ENCODE measurements at regions not wholly inside any gene's neighbourhood (a gene's known extent, or its start where the extent isn't known, plus 50 kb on each side); places are given as distances from the start of the nearest gene placed in this dataset.

DNA sequence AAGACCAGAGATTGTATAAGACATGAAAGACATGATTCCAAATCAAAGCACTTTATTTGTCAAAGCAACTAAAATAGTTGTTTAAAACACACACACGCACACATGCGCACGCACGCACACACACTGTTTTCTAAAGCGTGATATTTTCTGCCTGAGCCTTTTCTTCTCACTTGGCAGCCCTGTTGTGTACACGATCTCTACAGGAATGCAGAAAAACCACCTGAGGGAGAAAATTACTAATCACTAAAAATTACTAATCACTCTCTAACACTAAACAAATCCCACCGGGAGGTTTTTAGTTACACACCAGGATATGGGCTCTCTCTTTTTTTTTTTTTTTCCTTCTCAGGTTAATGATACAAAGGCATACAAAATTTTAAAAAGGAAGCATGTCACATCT is 160.1 kb upstream of the ATP11B start:
- ChIA-PET CTCF (no interaction called here), POLR2A (no interaction called here)
- no peak for DNase-seq (ENCODE audit: low read depth, low spot score)
- H3K27ac ChIP-seq (ENCODE audit: insufficient read depth, low read depth, low read length): no peak overlapping the region
- no peak overlapping the region for H3K4me2 ChIP-seq (ENCODE audit: insufficient read depth, low read length)
- no peaks in the 10 kb centered on the region for H3K9me1 ChIP-seq (replicated peaks; ENCODE audit: control insufficient read depth, extremely low read depth, insufficient read depth, low read length)
- H3K79me2 ChIP-seq (ENCODE audit: control insufficient read depth, insufficient read depth, low read length): no peaks in the 10 kb centered on the region
- H3K27me3 ChIP-seq (ENCODE audit: control insufficient read depth in 2 of 2, insufficient read depth in 2 of 2, low read length in 2 of 2): peaks cover 0 to 2% of the 10 kb centered on the region in 2 experiments
- no peaks in the 10 kb centered on the region for H3K36me3 ChIP-seq (ENCODE audit: control insufficient read depth in 2 of 2, extremely low read depth in 1 of 2, insufficient read depth in 2 of 2, low read length in 2 of 2)
- no peaks in the 10 kb centered on the region for H3K4me1 ChIP-seq (ENCODE audit: control insufficient read depth, extremely low read depth, insufficient read depth, low read length)
- H3K4me3 ChIP-seq (replicated peaks in 1 of 3; ENCODE audit: insufficient read depth in 1 of 3, low read depth in 1 of 3, low read length in 3 of 3): no peak overlapping the region
- dilution Hi-C loops (cut with MboI; ENCODE audit: extremely low pct_ligation_motif_present, low sequenced_read_pairs): no loop called here
- no peak for FAIRE-seq
- TF ChIP-seq EZH2 (IDR thresholded peaks at IDR 0.05; ENCODE audit: borderline replicate concordance, low read depth, low read length, severe bottlenecking): no peak
- no peak for TF ChIP-seq MAX (IDR thresholded peaks at IDR 0.05; ENCODE audit: insufficient read depth, insufficient read length)
- no peak for TF ChIP-seq MYC (IDR thresholded peaks at IDR 0.05; ENCODE audit: low read depth, low read length)
- TF ChIP-seq GATA2 (IDR thresholded peaks at IDR 0.05; ENCODE audit: insufficient read depth, insufficient read length, low read depth, low read length): no peak
- no peak for TF ChIP-seq POLR2AphosphoS5 (IDR thresholded peaks at IDR 0.05; ENCODE audit: insufficient read depth, low read depth, low read length)
- TF ChIP-seq, protein P1, sequence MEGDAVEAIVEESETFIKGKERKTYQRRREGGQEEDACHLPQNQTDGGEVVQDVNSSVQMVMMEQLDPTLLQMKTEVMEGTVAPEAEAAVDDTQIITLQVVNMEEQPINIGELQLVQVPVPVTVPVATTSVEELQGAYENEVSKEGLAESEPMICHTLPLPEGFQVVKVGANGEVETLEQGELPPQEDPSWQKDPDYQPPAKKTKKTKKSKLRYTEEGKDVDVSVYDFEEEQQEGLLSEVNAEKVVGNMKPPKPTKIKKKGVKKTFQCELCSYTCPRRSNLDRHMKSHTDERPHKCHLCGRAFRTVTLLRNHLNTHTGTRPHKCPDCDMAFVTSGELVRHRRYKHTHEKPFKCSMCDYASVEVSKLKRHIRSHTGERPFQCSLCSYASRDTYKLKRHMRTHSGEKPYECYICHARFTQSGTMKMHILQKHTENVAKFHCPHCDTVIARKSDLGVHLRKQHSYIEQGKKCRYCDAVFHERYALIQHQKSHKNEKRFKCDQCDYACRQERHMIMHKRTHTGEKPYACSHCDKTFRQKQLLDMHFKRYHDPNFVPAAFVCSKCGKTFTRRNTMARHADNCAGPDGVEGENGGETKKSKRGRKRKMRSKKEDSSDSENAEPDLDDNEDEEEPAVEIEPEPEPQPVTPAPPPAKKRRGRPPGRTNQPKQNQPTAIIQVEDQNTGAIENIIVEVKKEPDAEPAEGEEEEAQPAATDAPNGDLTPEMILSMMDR (IDR thresholded peaks at IDR 0.05; ENCODE audit: extremely low read depth in 1 of 2, insufficient read depth in 1 of 2, low read depth in 1 of 2, low read length in 2 of 2): no peak
- no peak for TF ChIP-seq JUN (IDR thresholded peaks at IDR 0.05; ENCODE audit: borderline replicate concordance, insufficient read depth, insufficient read length, low read depth)
- TF ChIP-seq FOS (IDR thresholded peaks at IDR 0.05; ENCODE audit: borderline replicate concordance, insufficient read depth, low read length): no peak
- no peak for TF ChIP-seq POLR2A (IDR thresholded peaks at IDR 0.05; ENCODE audit: low read depth, low read length)
- H3K9me3 ChIP-seq (replicated peaks; ENCODE audit: control insufficient read depth, insufficient read depth, low read length): no peaks in the 10 kb centered on the region
- no peaks in the 10 kb centered on the region for H4K20me1 ChIP-seq (replicated peaks; ENCODE audit: control insufficient read depth, extremely low read depth, insufficient read depth, low read length)
- intact Hi-C loops (cut with micrococcal nuclease): no loop called here
- BruUV-seq (replicated peaks): no TSS peak
- no peak overlapping the region for H3K9ac ChIP-seq (replicated peaks; ENCODE audit: extremely low read depth, insufficient read depth, low read length)
- H2AFZ ChIP-seq (ENCODE audit: low read depth, low read length): no peak overlapping the region
